Hepatocyte (in vitro differentiated cells): ENCODE measurements at regions not wholly inside any gene's neighbourhood (a gene's known extent, or its start where the extent isn't known, plus 50 kb on each side); places are given as distances from the start of the nearest gene placed in this dataset.

ENCODE experiments used
- DNase-seq: peaks from one replicate; pipeline ENCODE4 v3.0.0-alpha.2; 2016; ENCODE audit warnings: low spot score
- H2AFZ ChIP-seq: fragments of 200-600 bp; sonication (generic); 2 replicates; pipeline ENCODE4 v1.6.0; 2016; ENCODE audit warnings: antibody characterized with exemption, mild to moderate bottlenecking
- H3K27ac ChIP-seq: fragments of 200-600 bp; sonication (generic); 2 replicates; pipeline ENCODE4 v1.5.1; 2016; ENCODE audit warnings: mild to moderate bottlenecking
- H3K27me3 ChIP-seq: fragments of 200-600 bp; sonication (generic); 2 replicates; pipeline ENCODE4 v1.6.1; 2016
- H3K36me3 ChIP-seq: fragments of 200-600 bp; sonication (generic); replicated peaks from 2 replicates; pipeline ENCODE4 v1.5.1; 2016; ENCODE audit warnings: low read depth; ENCODE audit not compliant: insufficient read depth
- H3K4me1 ChIP-seq: fragments of 200-600 bp; sonication (generic); 2 replicates; pipeline ENCODE4 v1.5.1; 2016; ENCODE audit warnings: mild to moderate bottlenecking, moderate library complexity; ENCODE audit not compliant: insufficient read depth
- H3K4me2 ChIP-seq: fragments of 200-600 bp; sonication (generic); 2 replicates; pipeline ENCODE4 v1.6.0; 2016
- H3K4me3 ChIP-seq: fragments of 200-600 bp; sonication (generic); 2 replicates; pipeline ENCODE4 v1.5.1; 2016; ENCODE audit warnings: mild to moderate bottlenecking
- H3K79me2 ChIP-seq: fragments of 200-600 bp; sonication (generic); 2 replicates; pipeline ENCODE4 v1.6.0; 2017; ENCODE audit warnings: mild to moderate bottlenecking
- H3K9me2 ChIP-seq: fragments of 200-600 bp; sonication (generic); replicated peaks from 2 replicates; pipeline ENCODE4 v1.6.0; 2017; ENCODE audit warnings: mild to moderate bottlenecking; ENCODE audit not compliant: insufficient read depth
- H3K9me3 ChIP-seq: fragments of 200-600 bp; sonication (generic); 2 replicates; pipeline ENCODE4 v1.5.1; 2016; ENCODE audit warnings: low read depth, mild to moderate bottlenecking
- H4K20me1 ChIP-seq: fragments of 200-600 bp; sonication (generic); 2 replicates; pipeline ENCODE4 v1.6.0; 2016; ENCODE audit warnings: mild to moderate bottlenecking; ENCODE audit not compliant: insufficient read depth, poor library complexity, severe bottlenecking
- EZH2 ChIP-seq: fragments of 200-600 bp; sonication (generic); IDR thresholded peaks from 2 replicates; pipeline ENCODE4 v1.6.1; 2016; ENCODE audit warnings: antibody characterized with exemption, mild to moderate bottlenecking, borderline replicate concordance
- EZH2phosphoT487 ChIP-seq: fragments of 200-600 bp; sonication (generic); IDR thresholded peaks from one replicate; pipeline ENCODE4 v1.6.1; 2018; ENCODE audit warnings: antibody characterized with exemption, mild to moderate bottlenecking, low read depth, moderate library complexity; ENCODE audit not compliant: unreplicated experiment, severe bottlenecking
- WGBS: methylation state at CpG from one replicate; pipeline ENCODE4 v1.1.6; 2016; ENCODE audit warnings: low lambda C conversion rate; ENCODE audit errors: missing lambda C conversion rate; 5-methylcytosine and 5-hydroxymethylcytosine counted together
- TF ChIP-seq, protein P1 (sequence below): fragments of 200-600 bp; sonication (generic); IDR thresholded peaks from 2 replicates; pipeline ENCODE4 v1.5.1; 2016; ENCODE audit warnings: antibody characterized with exemption, mild to moderate bottlenecking; ENCODE audit not compliant: poor library complexity

DNA sequence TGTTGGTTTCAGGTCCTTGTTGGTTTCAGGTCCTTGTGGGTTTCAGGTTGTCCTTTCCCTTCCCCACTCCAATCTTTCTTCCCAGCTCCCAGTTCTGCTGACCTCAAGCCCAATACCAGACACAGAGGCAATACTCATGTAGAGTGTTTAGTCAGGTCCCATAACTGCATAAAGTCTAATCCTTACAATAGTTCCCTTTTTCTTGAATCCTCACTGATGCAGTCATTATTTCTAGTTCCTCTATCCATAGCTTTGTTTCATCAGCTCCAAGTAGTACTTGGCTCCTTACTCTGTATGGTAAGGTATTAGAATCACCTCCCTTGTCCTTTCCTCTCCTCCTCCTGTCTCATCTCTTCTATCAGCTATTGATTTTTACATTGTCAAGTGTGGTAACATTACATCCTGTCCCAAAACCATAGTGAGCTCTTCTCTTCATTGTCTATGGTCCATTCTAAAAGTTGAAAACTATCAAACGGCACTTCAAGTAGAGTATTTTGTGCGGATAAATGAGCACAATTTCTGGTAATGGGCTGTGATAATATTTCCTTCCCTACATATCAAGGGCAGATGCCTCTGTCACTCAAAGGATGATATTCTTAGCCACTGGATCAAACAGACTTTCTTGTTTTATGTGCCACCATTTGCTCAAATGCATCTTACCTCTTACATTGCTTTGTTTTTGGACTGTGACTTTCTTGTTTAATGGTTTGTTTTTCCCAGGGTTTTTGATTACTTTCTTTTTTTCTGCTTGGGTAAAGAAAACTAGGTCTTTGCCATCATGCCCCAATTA, 57.2 kb upstream of the JDP2 start:
- Histone ChIP-seq H2AFZ (no peak overlapping the region), H3K27me3 (no peaks in the 10 kb centered on the region), H4K20me1 (no peaks in the 10 kb centered on the region), H3K27ac (no peak overlapping the region), H3K4me2 (no peak overlapping the region), H3K79me2 (no peaks in the 10 kb centered on the region), H3K9me3 (no peaks in the 10 kb centered on the region), H3K9me2 (no peaks in the 10 kb centered on the region), H3K4me1 (peaks cover 7% of the 10 kb centered on the region), H3K4me3 (no peak overlapping the region), H3K36me3 (no peaks in the 10 kb centered on the region)
- no peak for DNase-seq
- no peak for TF ChIP-seq EZH2
- TF ChIP-seq, protein P1, sequence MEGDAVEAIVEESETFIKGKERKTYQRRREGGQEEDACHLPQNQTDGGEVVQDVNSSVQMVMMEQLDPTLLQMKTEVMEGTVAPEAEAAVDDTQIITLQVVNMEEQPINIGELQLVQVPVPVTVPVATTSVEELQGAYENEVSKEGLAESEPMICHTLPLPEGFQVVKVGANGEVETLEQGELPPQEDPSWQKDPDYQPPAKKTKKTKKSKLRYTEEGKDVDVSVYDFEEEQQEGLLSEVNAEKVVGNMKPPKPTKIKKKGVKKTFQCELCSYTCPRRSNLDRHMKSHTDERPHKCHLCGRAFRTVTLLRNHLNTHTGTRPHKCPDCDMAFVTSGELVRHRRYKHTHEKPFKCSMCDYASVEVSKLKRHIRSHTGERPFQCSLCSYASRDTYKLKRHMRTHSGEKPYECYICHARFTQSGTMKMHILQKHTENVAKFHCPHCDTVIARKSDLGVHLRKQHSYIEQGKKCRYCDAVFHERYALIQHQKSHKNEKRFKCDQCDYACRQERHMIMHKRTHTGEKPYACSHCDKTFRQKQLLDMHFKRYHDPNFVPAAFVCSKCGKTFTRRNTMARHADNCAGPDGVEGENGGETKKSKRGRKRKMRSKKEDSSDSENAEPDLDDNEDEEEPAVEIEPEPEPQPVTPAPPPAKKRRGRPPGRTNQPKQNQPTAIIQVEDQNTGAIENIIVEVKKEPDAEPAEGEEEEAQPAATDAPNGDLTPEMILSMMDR, result no peak
- TF ChIP-seq EZH2phosphoT487, result no peak
- 98% methylated on average over 2 of the region's 2 CpGs for WGBS

DNA sequence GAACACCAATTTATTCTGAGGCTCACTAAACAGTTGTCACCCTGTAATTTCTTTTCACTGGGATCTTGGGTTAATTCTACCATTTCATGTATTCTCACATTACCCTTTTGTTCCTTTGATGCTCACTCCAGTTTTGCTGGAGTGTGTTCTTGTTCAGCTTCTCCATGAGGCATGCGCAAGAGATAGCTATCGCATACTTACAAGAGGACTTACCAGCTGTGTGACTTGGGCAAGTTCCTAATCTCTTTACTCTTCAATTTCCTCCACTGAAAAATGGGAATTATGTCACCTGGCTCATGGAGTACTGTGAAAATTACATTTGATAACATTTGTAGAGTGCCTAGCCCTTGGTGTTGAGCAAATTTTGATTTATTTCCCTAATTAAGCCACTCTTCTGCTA, 56.5 kb upstream of the JDP2 start:
- Histone ChIP-seq H3K9me3 (no peaks in the 10 kb centered on the region), H4K20me1 (no peaks in the 10 kb centered on the region), H3K4me1 (peaks cover 7% of the 10 kb centered on the region), H3K27me3 (no peaks in the 10 kb centered on the region), H3K36me3 (no peaks in the 10 kb centered on the region), H3K79me2 (no peaks in the 10 kb centered on the region), H3K27ac (no peak overlapping the region), H3K4me2 (no peak overlapping the region), H2AFZ (no peak overlapping the region), H3K9me2 (no peaks in the 10 kb centered on the region), H3K4me3 (no peak overlapping the region)
- 95% methylated on average over 2 of the region's 2 CpGs for WGBS
- DNase-seq, result no peak
- TF ChIP-seq EZH2phosphoT487, result no peak
- TF ChIP-seq, protein P1, result no peak

- peaks cover 7% of the 10 kb centered on the region for H3K4me1 ChIP-seq
- H4K20me1 ChIP-seq, result no peaks in the 10 kb centered on the region
- H3K9me2 ChIP-seq, result no peaks in the 10 kb centered on the region
- H3K27ac ChIP-seq, result no peak overlapping the region
- 71% methylated on average over 5 of the region's 5 CpGs for WGBS
- H3K4me3 ChIP-seq, result no peak overlapping the region
- no peak for TF ChIP-seq EZH2phosphoT487
- TF ChIP-seq, protein P1, result no peak
- TF ChIP-seq EZH2, result no peak
- H3K36me3 ChIP-seq, result no peaks in the 10 kb centered on the region
- no peak overlapping the region for H2AFZ ChIP-seq
- H3K79me2 ChIP-seq, result no peaks in the 10 kb centered on the region
- DNase-seq, result no peak
- no peaks in the 10 kb centered on the region for H3K9me3 ChIP-seq
- no peak overlapping the region for H3K4me2 ChIP-seq
- no peaks in the 10 kb centered on the region for H3K27me3 ChIP-seq
These were observed 55.6 kb upstream of the JDP2 start for GRCh38 chr14:75372260-75372659.
